ENCODE measurements at regions not wholly inside any gene's neighbourhood (a gene's known extent, or its start where the extent isn't known, plus 50 kb on each side); places are given as distances from the start of the nearest gene placed in this dataset.

DNA sequence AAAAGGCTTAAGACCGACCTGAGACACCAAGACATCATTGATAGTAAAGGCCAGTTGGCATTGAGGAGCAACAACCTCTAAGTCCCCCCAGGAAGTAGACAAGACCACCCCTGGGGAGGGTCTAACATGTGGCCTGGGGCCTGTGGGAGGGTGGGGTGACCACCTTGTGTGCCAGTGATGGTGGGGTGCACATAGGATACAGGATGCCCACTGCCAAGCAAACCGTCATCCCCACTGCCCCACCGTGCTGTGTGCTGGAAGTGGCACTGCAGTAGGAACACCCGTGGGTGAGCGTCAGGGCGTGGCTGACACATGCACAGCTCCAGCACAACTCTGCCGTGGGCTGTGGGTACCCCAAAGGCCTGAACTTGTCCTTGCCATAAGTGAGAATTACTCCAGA lies 84.3 kb upstream of the LGALSL start:
- DNase-seq (ENCODE audit: low read depth) = no peak

DNA sequence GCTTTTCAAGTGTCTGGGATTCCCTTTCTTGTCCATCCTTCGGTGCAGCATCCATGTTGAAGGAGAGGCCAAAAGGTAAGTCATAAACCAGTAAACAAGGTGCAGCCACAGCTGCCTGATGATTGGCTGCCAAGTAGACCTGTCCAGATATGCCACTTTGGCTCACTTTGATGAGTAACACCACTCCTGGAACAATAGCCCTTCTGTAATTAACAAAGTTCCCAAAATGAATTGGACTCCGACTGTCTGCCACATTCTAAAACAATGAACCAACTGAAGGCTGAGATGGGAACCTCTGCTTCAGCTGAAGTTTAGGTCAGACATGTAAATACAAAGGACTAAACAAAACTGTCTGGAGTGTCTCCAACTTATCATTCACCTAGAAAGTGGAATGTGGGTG lies 82.2 kb upstream of the LGALSL start:
- no peak for DNase-seq (ENCODE audit: low read depth)

DNA sequence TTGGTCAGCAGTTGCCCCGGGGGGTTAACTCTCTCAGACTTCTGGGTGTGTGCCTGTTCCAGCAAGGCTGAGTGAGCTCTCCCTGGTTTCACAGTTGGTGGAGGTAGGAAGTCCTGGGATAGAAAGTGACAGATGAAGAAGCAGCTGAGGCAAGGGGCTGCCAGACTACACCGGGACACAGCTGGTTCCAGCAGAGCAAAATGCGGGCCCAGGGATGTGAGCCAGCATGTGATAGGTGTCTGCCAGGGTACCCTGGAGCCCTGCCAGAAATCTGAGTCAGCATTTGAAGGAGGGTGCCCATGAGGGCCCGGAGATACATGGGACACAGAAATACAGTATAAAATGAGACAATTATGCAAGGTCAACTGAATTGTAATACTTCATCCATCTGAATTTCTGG lies 79.3 kb upstream of the LGALSL start:
- DNase-seq (ENCODE audit: low read depth) = no peak

DNA sequence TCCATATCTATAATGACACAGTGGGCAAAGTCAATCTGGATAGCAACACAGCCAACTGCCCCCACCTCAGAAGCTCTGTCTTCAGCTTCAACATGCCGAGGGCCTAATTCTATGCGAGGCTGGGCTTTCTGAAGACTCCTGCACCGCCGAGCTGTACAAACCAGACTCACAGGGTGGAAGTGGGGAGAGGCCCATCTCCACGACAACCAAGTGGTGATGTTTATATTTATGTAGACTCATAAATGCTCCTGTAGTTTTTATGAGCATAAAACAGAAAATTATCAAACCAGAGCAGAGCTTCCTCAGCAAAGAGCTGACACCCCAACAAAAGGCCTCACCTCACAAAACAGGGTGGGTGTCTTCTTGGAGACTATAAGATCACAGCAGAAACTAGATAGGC lies 77.0 kb upstream of the LGALSL start:
- no peak for DNase-seq (ENCODE audit: low read depth)

DNA sequence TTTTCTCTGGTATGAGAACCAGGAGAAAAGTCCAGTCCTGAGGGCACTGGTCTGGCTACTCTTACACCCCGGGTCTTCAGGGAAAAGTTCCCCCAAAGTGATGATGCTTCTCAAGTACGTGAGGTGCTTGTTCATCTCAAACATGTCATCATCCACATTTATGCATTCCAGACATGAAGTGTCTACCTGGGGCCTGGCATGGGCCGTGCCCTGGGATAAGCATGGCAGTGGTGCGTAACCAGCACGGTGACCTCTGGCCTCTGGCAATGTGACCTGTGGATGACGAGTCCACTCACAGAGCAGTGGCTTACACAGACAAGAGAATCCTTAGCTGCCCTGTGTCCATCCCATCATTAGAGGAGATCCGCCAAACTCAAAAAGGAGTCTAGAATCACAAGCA lies 74.8 kb upstream of the LGALSL start:
- no peak for DNase-seq (ENCODE audit: low read depth)

DNA sequence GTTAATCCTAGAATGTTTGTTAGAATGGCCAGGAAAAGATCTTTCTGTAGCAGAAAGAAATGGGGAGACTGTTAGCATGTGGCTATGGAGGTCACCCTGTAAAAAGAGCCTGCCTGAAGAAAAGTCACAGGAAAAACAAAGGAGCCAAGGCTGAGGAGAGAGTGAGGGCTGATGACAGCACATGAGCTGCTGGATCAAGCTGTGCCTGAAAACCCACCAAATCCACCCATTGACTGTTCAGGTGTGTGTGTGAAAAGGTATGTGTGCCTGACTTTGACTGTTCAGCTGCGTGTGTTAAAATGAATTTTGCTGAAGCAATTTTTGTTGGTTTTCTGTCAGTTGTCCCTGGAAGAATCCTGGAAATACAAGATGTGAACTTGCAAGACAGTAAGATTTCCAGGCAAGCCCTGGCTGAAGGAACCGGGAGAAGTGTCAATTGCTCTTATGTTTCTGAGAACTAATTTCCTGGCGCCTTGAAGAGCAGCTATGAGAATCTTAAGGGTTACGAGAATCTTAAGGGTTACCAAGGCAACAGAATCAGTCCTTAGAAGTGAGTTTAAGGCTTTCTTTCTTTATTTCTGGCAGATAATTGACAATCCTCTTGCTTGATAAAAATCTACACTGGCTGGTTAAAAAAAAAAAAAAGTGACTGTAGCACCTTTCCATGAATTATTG lies 73.0 kb upstream of the LGALSL start:
- no peak for DNase-seq (ENCODE audit: low read depth)

DNA sequence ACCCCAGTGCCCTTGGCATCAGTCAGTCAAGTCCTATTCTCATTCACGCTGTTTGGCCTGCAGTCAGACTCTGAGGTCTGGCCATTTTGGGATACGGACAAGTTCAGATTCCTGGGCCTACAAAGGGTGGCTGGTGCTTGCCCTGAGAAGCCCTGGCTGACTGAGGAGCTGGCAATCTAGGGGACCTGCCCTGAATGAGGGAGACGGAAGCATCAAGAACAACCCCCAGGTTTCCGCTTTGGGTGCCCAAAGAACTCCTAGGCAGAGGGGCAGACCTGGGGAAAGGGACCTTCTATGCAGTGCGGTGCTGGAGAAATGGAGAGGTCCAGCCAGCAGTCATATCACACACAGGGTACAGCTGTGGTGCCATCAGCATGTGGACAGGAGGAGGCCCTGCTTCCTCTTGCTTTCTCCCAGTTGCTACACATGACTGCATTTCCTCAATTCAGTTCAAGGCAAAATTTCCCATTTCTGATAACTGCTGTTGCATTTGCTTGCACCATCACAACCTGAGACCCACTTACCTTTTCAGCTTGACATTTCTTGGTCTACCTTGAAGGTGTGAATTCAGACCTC lies 70.9 kb upstream of the LGALSL start:
- DNase-seq (ENCODE audit: low read depth) = no peak

DNA sequence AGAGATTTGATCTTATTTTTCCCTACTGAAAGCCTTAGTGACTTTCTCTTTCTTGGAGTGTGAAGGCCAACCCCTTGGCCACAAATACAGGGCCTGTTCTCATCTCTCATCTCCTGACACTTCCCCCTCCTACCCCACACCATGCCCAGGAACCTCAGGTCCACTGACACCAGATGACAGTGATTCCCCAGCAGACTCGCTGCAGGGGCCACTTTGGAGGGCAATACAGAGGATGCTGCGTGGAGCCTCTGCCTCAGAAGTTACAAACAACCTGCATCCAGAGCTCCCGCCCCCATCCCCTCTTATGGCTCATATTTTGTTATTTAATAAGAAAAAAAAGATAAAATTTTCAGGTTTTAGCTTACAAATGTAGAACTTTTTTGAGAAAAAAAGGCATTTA lies 70.1 kb upstream of the LGALSL start:
- no peak for DNase-seq (ENCODE audit: low read depth)

DNA sequence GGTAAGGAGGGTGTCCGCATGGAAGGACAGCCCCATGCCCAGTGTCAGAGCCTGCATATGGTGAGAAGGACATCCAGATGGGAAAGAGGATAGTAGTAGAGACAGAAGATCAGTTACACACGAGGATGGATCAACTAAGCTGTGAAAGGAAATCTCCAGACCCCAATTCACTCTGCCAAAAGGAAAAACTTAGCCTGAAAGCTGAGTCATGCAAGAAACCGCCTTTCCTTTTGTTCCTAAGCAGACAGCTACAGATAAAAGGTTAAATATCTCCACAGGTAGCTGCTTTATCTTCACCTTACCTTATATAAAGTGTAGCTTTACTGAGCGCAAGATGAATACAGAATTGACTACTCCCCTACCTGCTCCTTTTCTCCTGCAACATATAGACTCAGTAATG lies 67.3 kb upstream of the LGALSL start:
- no peak for DNase-seq (ENCODE audit: low read depth)

DNA sequence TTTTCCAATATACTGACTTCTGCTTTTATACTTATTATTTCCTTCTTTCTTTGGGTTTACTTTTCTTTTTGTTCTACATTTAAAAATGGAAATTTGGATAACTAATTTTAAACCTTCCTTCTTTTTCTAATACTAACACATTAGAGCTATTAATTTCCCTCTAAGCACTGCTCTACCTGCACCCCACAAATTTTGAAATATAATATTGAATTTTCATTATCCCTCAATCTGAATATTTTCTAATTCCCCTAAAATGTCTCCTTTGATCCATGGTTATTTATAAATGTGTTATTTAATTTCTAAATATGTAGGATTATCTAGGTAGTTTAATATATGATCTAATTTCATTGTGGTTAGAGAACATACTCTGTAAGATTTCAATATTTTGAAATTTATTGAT lies 63.4 kb upstream of the LGALSL start:
- DNase-seq (ENCODE audit: low read depth) = no peak

DNA sequence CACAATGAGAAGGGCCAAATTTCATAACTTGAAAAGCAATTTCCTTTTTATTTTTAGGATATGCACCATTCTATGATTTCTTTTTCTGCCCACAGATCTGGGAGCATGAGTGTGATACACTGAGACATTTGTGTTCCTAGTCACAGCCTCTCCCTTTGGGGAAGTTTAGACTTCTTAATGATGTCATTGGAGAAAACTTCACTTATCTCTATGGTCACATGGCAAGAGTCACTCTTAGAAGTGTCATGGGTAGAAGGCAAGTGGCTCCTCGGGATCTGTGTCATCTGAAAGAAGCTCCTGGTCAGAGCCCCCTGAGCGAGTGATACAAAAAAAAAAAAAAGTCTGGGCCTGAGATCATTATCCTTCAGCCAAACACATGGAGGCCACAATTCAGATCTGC lies 62.5 kb upstream of the LGALSL start:
- peak; percentile 36 for DNase-seq (ENCODE audit: low read depth)

DNA sequence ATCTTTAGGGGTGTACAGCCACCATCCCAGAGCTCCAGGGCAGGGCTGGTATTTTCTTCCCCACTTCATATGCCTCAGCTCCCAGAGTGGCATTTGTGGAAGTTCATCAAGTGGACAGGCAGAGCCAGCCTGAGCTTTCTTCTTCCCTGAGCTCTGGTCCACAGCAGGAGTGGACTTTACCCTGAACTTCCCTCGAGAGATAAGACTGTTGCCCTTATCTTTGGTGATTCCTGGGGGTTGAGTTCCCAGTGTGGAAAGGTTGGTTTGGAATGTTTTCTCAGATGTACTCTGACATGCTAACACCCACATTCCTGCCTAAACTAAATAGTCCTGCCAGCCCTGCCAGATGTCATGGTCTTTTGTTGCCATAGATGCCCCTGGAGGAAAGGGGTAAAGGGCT lies 62.0 kb upstream of the LGALSL start:
- no peak for DNase-seq (ENCODE audit: low read depth)

DNA sequence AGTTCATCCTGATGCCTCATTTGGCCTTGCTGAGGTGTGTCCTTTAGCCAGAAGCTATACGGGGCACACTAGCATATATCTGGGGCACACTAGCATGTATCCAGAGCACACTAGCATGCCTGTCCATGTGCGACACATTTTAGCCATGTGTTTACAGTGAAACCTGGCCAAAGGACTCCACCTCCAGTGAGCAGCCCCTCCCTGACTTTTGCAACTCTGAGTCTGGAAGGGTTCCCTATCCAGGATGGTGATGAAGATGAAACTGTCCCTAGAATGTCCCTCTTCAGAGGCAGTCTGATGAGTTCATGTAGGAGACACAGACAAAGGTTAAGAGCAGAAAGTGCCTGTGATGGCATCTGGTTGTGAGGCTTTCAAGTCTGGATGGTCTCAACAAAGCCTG lies 61.4 kb upstream of the LGALSL start:
- no peak for DNase-seq (ENCODE audit: low read depth)

DNA sequence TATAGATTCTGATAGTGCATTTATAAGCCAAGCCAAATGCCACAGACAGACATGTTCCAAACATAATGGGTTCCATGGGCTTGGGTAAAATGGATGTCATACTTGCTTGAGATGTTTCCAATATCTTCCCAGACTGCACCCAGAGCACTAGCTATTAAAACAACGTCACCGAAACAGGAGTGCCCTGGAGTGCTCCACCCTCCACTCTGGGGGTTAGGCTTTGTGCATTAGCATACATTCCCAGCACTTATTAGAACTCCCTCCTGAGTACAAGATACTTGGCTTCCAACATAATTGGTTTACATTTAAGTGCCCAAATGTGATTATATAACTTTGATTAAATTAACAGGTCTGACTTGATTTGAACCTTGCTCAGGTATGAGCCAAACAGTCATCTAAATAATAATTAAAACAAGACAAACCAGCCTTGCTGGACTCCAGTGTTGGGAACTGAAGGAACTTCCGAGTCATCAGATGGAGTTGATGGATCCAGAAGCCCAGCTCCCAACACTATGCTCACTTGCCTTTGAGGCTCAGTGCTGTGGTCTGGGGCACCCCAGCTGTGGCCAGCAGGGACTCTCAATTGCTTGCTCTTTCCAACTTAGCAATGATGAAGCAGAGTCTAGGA lies 60.5 kb upstream of the LGALSL start:
- DNase-seq (ENCODE audit: low read depth) = no peak

DNA sequence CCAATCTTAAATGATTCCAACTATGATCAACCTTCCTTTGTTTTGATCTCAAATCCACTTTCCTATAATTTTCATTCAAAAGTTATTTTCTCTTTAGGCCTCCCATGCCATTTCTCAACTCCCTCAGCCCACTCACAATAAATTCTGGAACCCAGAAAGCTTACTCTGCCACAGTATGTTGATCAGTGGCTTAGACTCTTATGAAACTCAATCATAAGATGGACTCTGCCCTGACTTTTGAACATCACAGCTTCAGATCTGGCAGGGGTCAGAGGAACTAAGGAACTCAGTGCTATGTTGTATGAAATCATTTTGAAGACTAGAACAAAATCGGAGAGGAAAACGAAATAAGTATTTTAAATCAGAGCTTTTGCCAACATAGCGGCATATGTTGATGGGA lies 59.8 kb upstream of the LGALSL start:
- no peak for DNase-seq (ENCODE audit: low read depth)

DNA sequence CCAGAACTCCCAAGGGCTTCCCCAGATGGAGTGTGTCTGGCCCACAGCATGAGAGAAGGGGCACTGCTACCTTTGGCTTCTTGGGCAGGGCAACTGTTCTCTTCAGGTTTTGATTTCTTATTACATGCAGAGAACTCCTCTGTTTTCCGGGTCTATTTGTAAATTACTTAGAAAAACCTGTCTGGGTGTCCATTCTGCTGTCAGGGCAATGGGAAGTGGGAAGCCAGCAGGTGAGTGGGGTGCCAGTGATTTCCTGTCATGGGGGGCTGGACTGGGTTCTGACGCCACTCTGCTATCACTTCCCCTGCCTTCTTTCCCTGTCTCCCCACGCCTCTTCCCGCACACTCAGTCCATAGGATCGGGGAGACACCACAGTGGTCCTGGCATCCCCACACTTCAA lies 58.0 kb upstream of the LGALSL start:
- DNase-seq (ENCODE audit: low read depth) = no peak

DNA sequence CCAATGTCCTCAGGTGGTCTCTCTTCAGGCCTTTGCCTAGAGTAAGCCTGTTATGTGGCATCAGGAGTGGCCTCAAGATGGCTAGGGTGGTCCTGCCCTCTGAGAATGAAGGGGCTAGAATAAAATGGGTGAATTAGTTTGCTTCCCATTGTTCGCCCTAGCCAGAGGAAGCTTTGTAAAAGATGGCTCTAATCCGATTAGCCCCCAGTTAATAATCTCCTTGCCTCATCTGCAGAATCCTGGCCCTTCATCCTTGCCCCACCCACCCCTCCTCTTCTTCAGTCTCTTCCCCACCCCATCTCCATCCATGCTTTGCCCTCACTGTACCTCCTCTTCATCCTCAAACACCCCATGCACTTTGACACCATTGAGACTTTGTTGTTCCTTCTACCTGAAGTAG lies 57.4 kb upstream of the LGALSL start:
- no peak for DNase-seq (ENCODE audit: low read depth)

DNA sequence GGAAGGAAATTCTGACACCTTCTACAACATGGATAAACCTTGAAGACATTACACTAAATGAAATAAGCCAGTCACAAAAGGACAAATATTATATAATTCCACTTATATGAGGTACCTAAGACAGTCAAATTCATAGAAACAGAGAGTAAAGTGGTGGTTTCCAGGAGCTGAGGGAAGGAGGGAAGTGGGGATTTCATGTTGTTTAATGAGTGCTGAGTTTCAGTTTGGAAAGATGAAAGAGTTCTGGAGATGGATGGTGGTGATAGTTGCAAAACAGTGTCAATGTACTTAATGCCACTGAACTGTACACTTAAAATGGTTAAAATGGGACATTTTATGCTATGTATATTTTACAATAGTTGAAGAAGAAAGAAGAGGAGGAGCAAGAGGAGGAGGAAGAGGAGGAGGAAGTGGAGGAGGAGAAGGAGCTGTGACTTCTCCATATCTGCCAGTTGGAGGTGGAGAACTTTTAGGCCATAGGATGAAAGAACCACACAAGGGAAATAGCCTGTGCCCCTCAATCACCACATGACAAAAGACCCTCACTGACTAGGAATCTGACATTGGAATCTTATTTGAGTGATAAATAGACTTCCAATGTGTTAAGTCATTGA lies 55.3 kb upstream of the LGALSL start:
- no peak for DNase-seq (ENCODE audit: low read depth)

DNA sequence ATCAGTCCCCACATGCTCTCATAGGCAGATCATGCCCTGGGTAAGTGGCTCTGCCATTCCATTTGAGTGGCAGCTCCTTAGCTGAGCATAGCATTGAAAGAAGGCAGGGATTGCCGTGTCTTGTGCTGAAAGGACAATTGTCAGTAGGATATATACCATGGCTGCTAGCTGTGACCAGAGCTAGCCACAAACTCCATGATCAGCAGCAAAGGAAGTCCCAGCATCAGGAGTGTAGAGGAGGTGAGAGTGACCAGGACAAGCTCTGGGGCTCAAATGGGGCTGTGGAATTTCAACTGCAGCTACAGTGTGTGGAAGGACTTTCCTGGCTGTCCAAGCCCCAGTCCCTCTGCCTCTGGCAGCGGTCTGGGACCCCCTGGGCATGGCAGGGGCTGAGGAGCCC lies 54.4 kb upstream of the LGALSL start:
- no peak for DNase-seq (ENCODE audit: low read depth)

DNA sequence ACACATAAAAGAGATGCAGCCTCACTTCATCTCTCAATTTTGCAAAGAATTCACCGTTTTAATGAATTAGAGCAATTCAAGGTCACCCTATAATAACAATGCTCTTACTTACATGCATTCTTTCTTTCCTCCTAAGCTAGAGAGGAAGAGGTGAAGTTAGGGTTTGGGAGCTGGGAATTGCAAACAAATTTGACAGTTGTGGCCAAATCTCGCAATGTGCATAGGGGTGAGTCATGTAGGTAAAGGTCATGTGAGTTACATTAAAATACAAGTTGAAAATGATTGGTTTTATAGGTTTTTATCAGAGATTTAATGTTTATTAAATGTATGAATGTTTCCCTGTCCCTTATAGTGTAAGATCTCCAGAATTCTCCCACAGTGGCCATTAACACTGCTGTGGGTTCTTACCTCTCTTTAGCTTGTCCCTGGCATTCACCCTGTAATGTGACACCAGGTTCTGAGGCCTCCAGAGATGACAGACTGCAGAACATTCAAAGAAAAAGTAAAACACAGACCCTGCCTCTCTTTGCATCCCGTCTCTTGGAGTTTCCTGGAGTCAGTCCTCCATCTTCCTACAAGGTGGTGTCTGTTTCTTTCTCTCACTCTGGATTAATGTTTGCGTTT lies 53.7 kb upstream of the LGALSL start:
- DNase-seq (ENCODE audit: low read depth) = no peak

DNA sequence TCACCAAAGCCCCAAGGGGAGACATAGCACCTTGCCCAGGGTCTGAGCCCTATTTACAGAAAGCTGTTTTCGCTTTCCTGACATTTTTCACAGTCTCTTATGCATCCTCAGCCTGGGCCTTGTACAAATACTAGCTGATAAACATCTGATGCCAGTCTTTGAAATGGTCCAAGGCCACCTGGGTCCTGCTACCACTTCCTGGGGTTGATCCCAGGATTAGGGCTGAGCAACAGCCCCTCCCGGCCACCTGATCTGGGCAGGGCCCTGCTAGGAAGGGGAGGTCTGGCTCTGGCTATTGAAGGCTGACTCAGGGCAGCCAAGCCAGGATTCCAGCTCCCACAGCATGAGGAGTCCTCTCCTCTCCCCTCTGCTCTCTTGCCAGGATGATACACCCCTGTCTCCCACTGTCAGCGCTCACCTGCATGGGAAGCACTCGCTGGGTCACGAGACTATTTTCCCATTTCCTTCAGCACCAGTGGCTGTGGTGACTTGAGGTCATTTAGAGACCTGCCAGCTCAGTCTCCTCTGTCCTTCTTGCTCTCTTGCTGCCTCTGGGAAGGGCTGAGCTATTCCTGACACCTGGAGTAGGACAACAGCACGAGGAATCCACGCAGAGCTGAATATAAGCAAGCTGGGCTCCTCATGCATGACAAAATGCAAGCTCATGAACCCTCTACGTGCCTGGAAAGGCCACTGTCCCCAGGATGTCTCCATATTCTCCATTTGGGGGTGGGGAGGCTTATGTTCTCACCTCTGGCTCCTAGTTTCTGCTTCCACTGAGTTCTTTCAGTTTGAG lies 53.0 kb upstream of the LGALSL start:
- no peak for DNase-seq (ENCODE audit: low read depth)

DNA sequence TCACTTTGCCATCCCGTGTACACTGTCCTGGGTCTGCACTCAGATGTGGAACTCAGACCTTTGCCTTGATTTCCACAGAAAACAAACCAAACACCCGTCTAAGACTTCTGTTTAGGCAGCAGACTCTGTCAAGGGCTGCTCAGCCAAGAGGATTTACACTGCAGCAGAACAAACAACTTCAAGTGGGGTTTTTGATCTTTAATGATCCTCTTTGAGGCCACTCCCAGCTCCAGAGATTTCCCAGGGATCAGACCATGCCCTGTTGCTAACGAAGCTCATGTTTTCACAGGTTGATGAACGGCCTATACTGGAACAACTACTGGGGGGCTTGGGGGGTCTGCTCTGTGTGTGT lies 52.5 kb upstream of the LGALSL start:
- no peak for DNase-seq (ENCODE audit: low read depth)
